ENCODE measurements at regions not wholly inside any gene's neighbourhood (a gene's known extent, or its start where the extent isn't known, plus 50 kb on each side); places are given as distances from the start of the nearest gene placed in this dataset.

DNA sequence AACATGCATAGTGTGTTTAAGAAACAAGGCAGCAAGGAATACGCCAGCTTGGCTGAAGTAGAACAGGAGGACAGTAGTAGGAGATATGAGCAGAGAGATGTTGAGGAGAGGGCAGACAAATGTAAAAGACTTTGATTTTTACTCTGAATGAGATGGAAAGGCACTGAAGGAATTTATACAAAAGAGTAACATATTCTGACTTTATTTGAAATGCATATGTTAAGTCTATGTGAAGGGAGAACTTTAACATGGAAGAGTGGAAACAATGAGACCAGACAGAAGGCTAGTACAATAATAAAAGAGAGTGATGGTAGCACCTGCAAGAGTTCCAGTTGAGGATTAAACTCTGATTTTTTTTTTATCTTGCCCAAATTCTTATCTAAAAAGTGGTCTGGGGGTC, 176.2 kb upstream of the CENPE start:
- TF ChIP-seq SUZ12 (IDR thresholded peaks at IDR 0.05) (no peak), SP1 (IDR thresholded peaks at IDR 0.05) (no peak), FOXM1 (IDR thresholded peaks at IDR 0.05; ENCODE audit: borderline replicate concordance) (no peak), FOXA1 (IDR thresholded peaks at IDR 0.05) (no peak), TARDBP (IDR thresholded peaks at IDR 0.05) (no peak), HDGF (IDR thresholded peaks at IDR 0.05; ENCODE audit: borderline replicate concordance) (no peak)

All from HEK293T (cell line).